ENCODE measurements at regions not wholly inside any gene's neighbourhood (a gene's known extent, or its start where the extent isn't known, plus 50 kb on each side); places are given as distances from the start of the nearest gene placed in this dataset.

GRCh38 chr12:115416869-115417268, 732.9 kb upstream of the TBX3 start:
- TF ChIP-seq, protein P1, sequence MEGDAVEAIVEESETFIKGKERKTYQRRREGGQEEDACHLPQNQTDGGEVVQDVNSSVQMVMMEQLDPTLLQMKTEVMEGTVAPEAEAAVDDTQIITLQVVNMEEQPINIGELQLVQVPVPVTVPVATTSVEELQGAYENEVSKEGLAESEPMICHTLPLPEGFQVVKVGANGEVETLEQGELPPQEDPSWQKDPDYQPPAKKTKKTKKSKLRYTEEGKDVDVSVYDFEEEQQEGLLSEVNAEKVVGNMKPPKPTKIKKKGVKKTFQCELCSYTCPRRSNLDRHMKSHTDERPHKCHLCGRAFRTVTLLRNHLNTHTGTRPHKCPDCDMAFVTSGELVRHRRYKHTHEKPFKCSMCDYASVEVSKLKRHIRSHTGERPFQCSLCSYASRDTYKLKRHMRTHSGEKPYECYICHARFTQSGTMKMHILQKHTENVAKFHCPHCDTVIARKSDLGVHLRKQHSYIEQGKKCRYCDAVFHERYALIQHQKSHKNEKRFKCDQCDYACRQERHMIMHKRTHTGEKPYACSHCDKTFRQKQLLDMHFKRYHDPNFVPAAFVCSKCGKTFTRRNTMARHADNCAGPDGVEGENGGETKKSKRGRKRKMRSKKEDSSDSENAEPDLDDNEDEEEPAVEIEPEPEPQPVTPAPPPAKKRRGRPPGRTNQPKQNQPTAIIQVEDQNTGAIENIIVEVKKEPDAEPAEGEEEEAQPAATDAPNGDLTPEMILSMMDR (IDR thresholded peaks at IDR 0.05): no peak
- no peak for TF ChIP-seq EP300 (IDR thresholded peaks at IDR 0.05; ENCODE audit: low read depth)
